Activated T-helper 2 cell treated with anti-CD3 and anti-CD28 coated beads, Interferon-gamma antibody, Interleukin-2, Interleukin-4, amounts not matched to agents 10 μg/mL and 5 μg/mL and 100 μg/mL, durations not matched to agents 14 hours and 24 hours and 36 hours (primary cell): ENCODE measurements at regions not wholly inside any gene's neighbourhood (a gene's known extent, or its start where the extent isn't known, plus 50 kb on each side); places are given as distances from the start of the nearest gene placed in this dataset.

Source experiments
- DNase-seq: peaks from one replicate; pipeline ENCODE4 v3.0.0; 2021; ENCODE audit warnings: low spot score
- H3K27ac Mint-ChIP-seq: one replicate; pipeline ENCODE4 v1.8.0; 2021; ENCODE audit warnings: mixed read lengths
- H3K27me3 Mint-ChIP-seq: one replicate; pipeline ENCODE4 v1.8.0; 2021; ENCODE audit warnings: low read depth, mixed read lengths
- H3K36me3 Mint-ChIP-seq: one replicate; pipeline ENCODE4 v1.8.0; 2021; ENCODE audit warnings: low read depth, mixed read lengths
- H3K4me1 Mint-ChIP-seq: one replicate; pipeline ENCODE4 v1.8.0; 2021; ENCODE audit warnings: low read depth, mixed read lengths
- H3K4me3 Mint-ChIP-seq: one replicate; pipeline ENCODE4 v1.8.0; 2021; ENCODE audit warnings: low read depth, mild to moderate bottlenecking, moderate library complexity, mixed read lengths
- H3K9me3 Mint-ChIP-seq: one replicate; pipeline ENCODE4 v1.8.0; 2021; ENCODE audit warnings: mixed read lengths
- intact Hi-C: fragments of 100-400 bp; cut with micrococcal nuclease; formaldehyde crosslinking; loops from one replicate; pipeline ENCODE4 v1.15.1; 2023

DNA sequence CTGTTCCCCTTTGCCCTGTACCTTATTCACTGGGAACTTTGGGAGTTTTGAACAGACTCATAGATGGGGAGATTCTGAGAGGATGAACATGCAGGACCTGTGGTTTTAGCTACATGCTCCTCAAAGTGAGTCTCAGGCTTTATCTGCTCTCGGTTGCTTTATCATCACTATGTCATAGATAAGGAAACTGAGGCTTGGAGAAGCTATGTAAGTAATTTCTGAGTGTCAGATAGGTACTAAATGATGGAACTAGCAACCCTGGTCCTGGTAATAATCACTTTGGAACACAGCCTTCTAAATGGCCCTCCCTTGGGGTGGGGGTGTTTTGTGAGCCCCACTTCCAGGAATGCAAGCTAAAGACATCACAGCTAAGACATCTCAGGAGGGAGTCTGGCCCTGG, 186.2 kb upstream of the MEX3C start:
- Mint-ChIP-seq H3K9me3 (no peaks in the 10 kb centered on the region), H3K4me1 (peaks cover 1% of the 10 kb centered on the region), H3K4me3 (no peak overlapping the region), H3K36me3 (no peaks in the 10 kb centered on the region), H3K27me3 (peaks cover 9% of the 10 kb centered on the region), H3K27ac (no peak overlapping the region)
- intact Hi-C loops = no loop called here
- no peak for DNase-seq

DNA sequence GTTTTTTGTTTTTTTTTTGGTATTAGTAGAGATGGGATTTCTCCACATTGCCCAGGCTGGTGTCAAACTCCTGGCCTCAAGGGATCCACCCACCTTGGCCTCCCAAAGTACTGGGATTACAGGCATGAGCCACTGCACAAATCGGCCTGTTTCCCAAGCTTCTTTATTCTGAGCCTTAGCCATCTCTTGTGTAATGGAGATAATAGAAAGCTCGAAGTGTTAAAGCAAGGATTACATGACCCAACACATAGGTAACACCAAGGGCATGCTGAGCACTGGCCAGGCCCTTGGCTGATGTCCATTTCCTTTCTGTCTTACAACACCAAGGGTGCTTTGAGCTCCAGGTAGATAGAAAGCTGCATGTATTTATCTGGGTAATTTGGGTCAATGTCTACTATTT, 187.8 kb upstream of the MEX3C start:
- no peak for DNase-seq
- intact Hi-C loops = no loop called here
- Mint-ChIP-seq H3K36me3 (no peaks in the 10 kb centered on the region), H3K4me1 (peaks cover 1% of the 10 kb centered on the region), H3K27me3 (peaks cover 9% of the 10 kb centered on the region), H3K4me3 (no peak overlapping the region), H3K9me3 (no peaks in the 10 kb centered on the region), H3K27ac (no peak overlapping the region)

DNA sequence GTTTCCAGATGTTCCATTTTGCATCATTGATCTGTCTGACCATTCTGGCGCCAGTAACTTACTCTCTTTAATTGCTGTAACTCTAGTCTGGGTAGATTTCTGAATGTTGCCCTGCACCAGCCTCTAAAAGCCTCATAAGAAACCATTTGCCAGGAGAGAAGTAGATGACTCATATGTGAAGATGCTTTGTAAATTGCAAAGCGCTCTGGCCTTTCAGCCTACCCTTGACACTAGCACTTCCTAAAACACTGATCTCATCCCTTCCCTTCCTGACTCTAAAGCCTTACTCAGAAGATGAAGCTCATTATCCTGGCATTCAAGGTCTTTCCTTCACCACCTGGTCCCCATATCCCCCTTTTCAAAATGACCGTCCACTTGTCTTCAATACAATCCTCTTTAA, 193.2 kb upstream of the MEX3C start:
- Mint-ChIP-seq H3K9me3 (no peaks in the 10 kb centered on the region), H3K27ac (no peak overlapping the region), H3K4me1 (no peaks in the 10 kb centered on the region), H3K27me3 (peaks cover 9% of the 10 kb centered on the region), H3K4me3 (no peak overlapping the region), H3K36me3 (no peaks in the 10 kb centered on the region)
- no peak for DNase-seq
- intact Hi-C loops = no loop called here

DNA sequence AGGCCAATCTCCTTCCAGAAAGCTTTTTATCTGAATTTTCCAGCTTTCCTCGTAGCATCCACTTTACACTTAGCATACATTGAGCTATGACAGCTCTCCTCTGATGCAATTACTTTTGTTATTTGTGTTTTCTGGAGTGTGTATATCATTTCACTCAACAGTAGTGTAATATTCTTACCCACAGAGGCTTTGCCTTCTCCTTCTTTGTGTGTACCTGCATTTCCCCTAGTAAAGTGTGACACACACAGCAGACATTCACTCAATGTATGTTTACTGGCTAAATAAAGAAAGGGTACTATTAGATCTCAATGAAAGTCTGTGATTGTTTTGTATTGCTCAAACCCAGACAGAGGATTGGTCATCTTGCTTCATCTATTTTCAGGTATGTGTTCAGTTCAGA, 193.7 kb upstream of the MEX3C start:
- H3K27ac Mint-ChIP-seq = no peak overlapping the region
- intact Hi-C loops = no loop called here
- no peak for DNase-seq
- H3K36me3 Mint-ChIP-seq = no peaks in the 10 kb centered on the region
- H3K27me3 Mint-ChIP-seq = peaks cover 9% of the 10 kb centered on the region
- no peaks in the 10 kb centered on the region for H3K4me1 Mint-ChIP-seq
- H3K4me3 Mint-ChIP-seq = no peak overlapping the region
- no peaks in the 10 kb centered on the region for H3K9me3 Mint-ChIP-seq

DNA sequence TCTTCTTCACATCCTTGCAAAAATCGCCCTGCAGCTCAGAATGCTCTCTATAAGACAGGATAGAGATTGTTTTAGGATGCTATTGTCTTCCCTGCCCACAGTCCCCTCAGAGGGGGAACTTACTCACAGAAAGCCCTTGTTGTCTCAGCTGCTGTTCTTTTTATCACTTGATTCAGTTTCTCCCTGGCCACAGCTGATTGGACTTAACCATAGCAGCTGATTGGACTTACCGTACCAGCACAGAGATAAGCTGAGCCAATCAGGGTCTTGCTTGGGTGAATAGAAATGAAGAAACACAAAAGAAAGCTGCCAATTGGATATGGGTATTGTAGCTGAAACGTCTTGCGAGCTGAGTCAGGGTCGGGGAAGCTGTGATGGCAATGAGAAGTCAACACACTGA, 194.2 kb upstream of the MEX3C start:
- no peaks in the 10 kb centered on the region for H3K9me3 Mint-ChIP-seq
- no peaks in the 10 kb centered on the region for H3K4me1 Mint-ChIP-seq
- intact Hi-C loops = no loop called here
- peaks cover 9% of the 10 kb centered on the region for H3K27me3 Mint-ChIP-seq
- no peak overlapping the region for H3K27ac Mint-ChIP-seq
- H3K36me3 Mint-ChIP-seq = no peaks in the 10 kb centered on the region
- no peak for DNase-seq
- no peak overlapping the region for H3K4me3 Mint-ChIP-seq

DNA sequence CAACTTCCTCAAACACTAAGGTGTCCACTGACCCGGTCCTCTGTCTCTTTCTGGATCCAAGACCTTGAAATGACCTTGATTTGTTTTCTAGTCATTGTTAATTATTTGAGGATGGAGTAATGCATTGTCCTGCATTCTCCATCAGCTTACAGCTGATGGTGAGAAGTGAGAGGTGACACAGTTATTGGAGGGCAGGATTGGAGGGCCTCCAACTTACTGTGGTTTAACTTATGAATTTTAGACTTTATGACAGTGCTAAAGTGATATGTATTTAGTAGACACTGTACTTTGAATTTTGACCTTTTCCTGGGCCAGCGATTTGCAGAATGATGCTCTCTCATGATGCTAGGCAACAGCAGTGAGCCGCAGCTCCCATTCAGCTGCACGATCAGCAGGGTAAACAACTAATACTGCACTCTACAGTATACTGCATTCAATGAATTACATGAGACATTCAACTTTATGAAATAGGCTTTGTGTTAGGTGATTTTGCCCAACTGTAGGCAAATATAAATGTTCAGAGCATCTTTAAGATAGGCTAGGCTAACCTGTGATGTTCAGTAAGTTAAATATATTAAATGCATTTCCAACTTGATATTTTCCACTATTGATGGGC, 200.0 kb upstream of the MEX3C start:
- DNase-seq = no peak
- intact Hi-C loops = no loop called here
- peaks cover 12% of the 10 kb centered on the region for H3K27me3 Mint-ChIP-seq
- H3K4me3 Mint-ChIP-seq = no peak overlapping the region
- no peak overlapping the region for H3K27ac Mint-ChIP-seq
- H3K4me1 Mint-ChIP-seq = no peaks in the 10 kb centered on the region
- no peaks in the 10 kb centered on the region for H3K36me3 Mint-ChIP-seq
- no peaks in the 10 kb centered on the region for H3K9me3 Mint-ChIP-seq

DNA sequence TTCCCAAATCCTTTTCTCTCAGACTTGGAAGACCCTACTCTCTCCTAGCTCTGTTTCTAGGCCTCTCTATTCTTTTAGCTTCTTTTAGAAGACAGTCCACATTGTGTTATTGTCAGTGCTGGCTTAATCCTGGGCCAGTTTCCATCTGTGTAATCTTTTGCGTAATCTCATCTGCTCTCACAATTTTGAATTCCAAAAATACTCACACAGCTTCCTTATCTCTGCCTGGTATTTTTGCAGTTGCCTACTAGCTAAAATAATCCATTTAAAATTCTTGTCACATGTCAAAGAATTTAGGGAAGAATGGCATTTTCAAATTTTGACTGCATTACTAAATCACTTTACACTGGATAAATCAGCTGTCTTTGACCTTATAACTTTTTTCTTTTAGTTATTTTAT, 200.6 kb upstream of the MEX3C start:
- no peak overlapping the region for H3K4me3 Mint-ChIP-seq
- H3K36me3 Mint-ChIP-seq = no peaks in the 10 kb centered on the region
- no peak overlapping the region for H3K27ac Mint-ChIP-seq
- H3K27me3 Mint-ChIP-seq = peaks cover 14% of the 10 kb centered on the region
- H3K4me1 Mint-ChIP-seq = no peaks in the 10 kb centered on the region
- intact Hi-C loops = no loop called here
- DNase-seq = no peak
- H3K9me3 Mint-ChIP-seq = no peaks in the 10 kb centered on the region

DNA sequence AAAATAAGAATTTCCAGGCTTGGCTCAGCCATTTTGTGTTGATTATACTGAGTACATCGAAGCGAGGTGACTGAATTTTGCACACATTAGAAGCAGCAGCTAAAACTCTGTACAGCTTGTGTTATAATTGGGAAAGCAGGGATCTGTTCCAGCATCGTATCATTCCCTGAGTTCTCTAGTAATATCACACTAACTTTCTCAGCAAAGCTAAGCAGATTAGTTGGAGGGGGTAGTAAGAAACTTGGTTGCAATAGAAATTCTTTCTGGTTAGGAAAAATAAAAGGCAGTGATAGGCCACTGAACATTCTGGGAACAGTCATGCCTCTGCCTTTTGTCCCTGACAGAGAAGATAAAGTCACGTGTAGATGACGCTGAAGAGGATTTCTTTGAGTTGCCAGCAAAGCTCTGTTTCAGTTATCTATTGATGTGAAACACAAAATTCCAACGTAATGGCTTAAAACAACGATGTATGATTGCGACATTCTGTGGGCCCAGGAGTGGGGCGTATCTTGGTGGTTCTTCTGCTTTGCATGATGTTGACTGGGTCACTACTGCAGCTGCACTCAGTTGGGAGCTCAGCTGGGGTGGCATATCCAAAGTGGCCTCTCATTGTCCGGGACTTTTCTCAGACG, 202.1 kb upstream of the MEX3C start:
- H3K4me1 Mint-ChIP-seq = no peaks in the 10 kb centered on the region
- H3K4me3 Mint-ChIP-seq = no peak overlapping the region
- intact Hi-C loops = no loop called here
- peaks cover 14% of the 10 kb centered on the region for H3K27me3 Mint-ChIP-seq
- DNase-seq = no peak
- no peaks in the 10 kb centered on the region for H3K9me3 Mint-ChIP-seq
- no peaks in the 10 kb centered on the region for H3K36me3 Mint-ChIP-seq
- no peak overlapping the region for H3K27ac Mint-ChIP-seq

DNA sequence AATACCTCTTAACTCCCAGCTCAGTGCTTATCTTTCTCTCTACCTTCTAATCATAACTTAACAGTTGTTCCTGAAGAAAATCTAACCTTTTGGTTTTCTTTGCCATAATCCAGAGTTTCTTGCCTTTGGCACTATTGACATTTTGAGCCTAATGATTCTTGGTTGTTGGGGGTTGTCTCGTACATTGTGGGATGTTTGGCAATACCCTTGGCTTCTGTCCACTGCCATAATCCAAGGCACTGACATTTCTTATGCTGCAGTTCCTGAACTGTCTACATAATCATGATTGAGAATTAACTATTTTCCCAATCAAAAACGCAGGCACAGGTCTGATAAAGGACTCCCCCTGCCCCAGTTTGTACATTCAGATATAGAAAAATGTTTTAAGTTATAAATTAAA, 203.2 kb upstream of the MEX3C start:
- no peak for DNase-seq
- H3K4me3 Mint-ChIP-seq = no peak overlapping the region
- no peaks in the 10 kb centered on the region for H3K9me3 Mint-ChIP-seq
- H3K4me1 Mint-ChIP-seq = no peaks in the 10 kb centered on the region
- H3K27me3 Mint-ChIP-seq = peaks cover 14% of the 10 kb centered on the region
- H3K36me3 Mint-ChIP-seq = no peaks in the 10 kb centered on the region
- intact Hi-C loops = no loop called here
- no peak overlapping the region for H3K27ac Mint-ChIP-seq

DNA sequence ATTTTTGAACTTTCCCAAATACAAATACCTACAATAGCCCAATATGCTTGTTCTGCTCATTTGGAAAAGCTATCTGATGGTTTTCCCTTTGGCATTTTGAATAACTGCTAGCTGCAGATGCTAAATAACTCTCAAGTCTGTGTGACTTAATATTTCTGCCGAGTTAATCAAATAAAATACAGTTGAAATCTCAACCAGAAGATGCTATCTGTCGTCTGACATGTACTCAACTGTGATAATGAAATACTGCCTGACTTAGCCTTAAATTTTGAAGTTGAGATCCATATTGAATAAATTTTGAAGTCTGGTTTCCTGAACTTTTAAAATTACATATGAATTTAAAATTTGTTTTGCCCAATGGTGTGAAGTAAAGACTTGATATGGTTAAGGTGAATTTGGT, 204.4 kb upstream of the MEX3C start:
- Mint-ChIP-seq H3K36me3 (no peaks in the 10 kb centered on the region), H3K27ac (no peak overlapping the region), H3K9me3 (no peaks in the 10 kb centered on the region), H3K4me1 (no peaks in the 10 kb centered on the region), H3K4me3 (no peak overlapping the region), H3K27me3 (peaks cover 14% of the 10 kb centered on the region)
- no peak for DNase-seq
- intact Hi-C loops = no loop called here

DNA sequence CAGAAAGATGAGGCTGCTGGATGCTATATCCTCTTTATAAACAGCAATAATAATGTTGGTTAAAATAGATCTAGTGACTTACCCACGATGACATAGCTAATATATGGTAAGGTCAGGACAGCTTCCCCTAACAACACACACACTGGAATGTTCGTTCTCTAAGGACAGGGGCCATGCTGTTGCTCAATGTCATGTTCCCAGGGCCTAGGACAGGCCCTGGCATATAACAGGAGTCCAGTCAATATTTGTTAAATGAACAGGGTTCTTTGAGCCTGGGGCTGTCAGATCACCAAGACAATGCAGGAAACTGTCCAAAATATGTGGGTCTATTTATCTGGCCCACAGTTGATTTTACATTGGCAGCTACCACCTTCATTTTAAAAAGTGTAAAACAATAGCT, 207.1 kb upstream of the MEX3C start:
- intact Hi-C loops = no loop called here
- Mint-ChIP-seq H3K4me3 (no peak overlapping the region), H3K9me3 (no peaks in the 10 kb centered on the region), H3K27ac (no peak overlapping the region), H3K27me3 (peaks cover 9% of the 10 kb centered on the region), H3K4me1 (no peaks in the 10 kb centered on the region), H3K36me3 (no peaks in the 10 kb centered on the region)
- no peak for DNase-seq

DNA sequence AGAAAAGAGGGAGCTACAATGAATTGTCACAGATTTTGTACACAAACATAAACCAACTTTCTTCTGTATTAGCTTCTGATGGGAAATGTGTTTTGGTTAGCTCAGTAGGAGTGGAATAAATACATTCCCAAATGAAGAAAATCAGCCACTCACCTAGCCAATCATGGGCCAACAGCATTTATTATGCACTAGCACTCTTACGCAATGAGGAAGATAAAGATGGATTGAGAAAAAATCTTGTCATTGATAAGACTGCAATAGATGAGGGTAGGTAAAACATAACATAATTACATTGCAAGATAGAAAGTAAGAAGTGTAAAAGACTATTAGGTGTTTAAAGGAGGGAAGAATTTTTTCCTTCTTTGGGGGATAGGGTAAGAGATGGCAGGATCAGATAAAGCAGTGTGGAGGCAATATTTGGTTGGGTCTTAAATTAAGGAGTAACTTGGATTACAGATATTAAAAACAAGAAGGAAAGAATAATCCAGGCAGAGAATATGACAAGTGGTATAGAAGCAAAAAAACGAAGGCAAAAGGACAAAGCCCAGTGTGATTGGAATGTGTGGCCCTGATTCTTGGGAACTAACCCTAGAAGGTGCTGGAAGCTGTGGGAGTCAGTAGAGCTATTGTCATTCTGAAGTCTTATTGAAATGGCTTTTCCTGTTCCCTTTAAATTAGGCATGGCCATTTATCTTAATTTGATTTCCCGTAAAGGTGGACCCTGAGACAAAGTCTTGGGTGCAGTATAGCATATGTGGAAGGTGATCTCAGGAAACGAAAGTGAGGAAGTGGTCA, 208.4 kb upstream of the MEX3C start:
- Mint-ChIP-seq H3K4me3 (no peak overlapping the region), H3K4me1 (no peaks in the 10 kb centered on the region), H3K27me3 (peaks cover 13% of the 10 kb centered on the region), H3K9me3 (no peaks in the 10 kb centered on the region), H3K36me3 (no peaks in the 10 kb centered on the region), H3K27ac (no peak overlapping the region)
- intact Hi-C loops = no loop called here
- no peak for DNase-seq

DNA sequence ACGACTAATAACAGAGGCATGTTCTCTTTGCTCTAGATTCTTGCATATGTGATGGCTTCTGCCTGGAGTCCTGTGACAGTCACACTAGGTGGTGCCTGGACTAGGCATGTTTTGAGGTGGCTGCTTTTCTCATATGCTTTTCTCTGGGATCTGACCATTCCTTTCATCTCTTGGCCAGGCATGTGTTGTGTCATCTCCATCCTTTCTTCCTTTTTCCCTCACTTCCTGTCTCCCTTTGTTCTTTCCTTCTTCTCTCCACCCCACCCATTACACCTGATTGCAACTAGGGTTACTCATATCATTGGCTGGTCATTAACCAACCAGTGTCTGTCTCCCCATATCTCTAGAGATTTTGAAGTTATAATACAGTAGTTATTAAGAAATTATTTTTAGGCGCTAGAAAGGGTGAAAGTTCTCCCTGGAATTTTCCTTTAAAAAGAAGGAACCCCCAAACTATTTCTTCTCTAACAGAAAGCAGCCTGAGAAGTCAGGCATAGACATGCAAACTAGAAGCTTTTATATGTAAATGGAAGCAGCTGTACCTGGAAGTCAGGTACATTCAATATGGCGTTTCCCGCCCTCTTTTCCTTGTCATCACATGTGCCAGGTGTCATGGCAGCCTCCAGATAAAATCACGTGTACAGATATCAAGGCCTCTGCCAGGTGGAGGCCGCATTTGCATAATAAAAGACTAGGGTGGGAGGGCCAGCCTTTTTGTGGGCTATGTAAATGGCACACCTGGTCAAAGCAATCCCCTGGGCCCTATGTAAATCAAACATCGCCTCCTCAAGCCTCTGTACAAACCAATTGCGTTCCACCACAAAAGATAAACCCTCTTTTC, 220.4 kb upstream of the MEX3C start:
- intact Hi-C loops = no loop called here
- DNase-seq = no peak
- Mint-ChIP-seq H3K27me3 (peaks cover 2% of the 10 kb centered on the region), H3K4me1 (no peaks in the 10 kb centered on the region), H3K27ac (no peak overlapping the region), H3K4me3 (no peak overlapping the region), H3K36me3 (no peaks in the 10 kb centered on the region), H3K9me3 (no peaks in the 10 kb centered on the region)
